ENCODE measurements at regions not wholly inside any gene's neighbourhood (a gene's known extent, or its start where the extent isn't known, plus 50 kb on each side); places are given as distances from the start of the nearest gene placed in this dataset.
"Not testable (repeated sequence)": the region's sequence is repeated elsewhere in the genome, so short reads cannot be mapped to it uniquely, and the experiment has no call there.

DNA sequence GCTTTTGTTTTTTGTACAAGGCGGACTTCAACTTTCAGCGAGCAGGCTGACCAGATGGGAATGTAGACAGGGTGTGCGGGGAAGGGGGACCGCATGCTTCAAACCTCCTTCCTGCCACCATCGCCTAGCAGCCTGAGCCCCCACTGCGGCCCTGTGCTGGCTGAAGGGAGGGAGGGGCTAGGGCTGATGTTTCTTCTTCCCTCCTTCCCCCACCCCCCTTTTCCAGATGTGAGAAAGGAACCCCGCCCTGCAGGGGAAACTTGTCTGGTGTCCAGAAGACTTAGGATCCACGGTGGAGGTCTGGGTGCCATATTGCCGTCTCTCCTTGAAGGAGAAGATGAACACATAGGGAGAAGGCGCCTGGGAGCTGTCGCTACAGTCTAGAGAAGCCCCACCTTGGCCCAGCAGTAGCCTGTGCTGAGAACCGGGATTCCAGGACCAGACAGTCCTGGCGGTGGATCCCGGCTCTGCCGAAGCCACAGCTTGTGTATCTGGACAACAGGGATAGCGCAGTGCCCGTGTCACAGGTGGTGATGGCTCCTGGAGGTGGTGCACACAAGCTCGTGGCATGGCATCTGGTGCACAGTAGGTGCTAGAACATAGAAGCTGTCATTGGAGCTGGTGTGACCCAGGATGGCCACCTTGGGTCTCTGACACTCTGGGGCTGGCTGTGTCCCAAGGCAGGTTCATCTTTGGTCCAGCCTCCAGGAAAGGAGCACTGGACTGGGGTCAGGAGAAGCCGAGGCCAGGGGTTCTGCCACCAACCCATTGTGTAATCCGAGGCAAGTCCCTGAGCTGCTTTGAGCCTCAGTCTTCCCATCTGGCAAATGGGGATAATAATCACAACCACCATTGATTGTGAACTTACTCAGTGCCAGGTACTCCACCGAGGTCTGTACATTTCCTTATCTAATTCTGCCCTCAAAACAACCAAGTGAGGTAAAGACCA, 205.6 kb downstream of the C9orf50 start:
- H3K9me3 ChIP-seq (ENCODE audit: control insufficient read depth in 2 of 2, low read length in 2 of 2) = no peaks in the 10 kb centered on the region
- H3K4me1 ChIP-seq (ENCODE audit: control insufficient read depth in 2 of 2, insufficient read depth in 2 of 2, low read length in 2 of 2) = peaks cover 16 to 26% of the 10 kb centered on the region in 2 donors
- H3K27me3 ChIP-seq (ENCODE audit: control insufficient read depth in 2 of 2, insufficient read depth in 2 of 2, low read length in 2 of 2) = no peaks in the 10 kb centered on the region
- no peaks in the 10 kb centered on the region for H3K36me3 ChIP-seq (ENCODE audit: control insufficient read depth in 2 of 2, insufficient read depth in 2 of 2, low read length in 2 of 2)
- peak overlapping the region; percentile 96 to 97 for H3K27ac ChIP-seq (ENCODE audit: low read depth in 2 of 2, low read length in 2 of 2)
- H3K9ac ChIP-seq (ENCODE audit: low read depth in 1 of 2, low read length in 2 of 2) = peak overlapping the region in 1 of 2 donors; percentile 100
- H3K4me3 ChIP-seq (ENCODE audit: low read length in 2 of 2) = no peak overlapping the region

DNA sequence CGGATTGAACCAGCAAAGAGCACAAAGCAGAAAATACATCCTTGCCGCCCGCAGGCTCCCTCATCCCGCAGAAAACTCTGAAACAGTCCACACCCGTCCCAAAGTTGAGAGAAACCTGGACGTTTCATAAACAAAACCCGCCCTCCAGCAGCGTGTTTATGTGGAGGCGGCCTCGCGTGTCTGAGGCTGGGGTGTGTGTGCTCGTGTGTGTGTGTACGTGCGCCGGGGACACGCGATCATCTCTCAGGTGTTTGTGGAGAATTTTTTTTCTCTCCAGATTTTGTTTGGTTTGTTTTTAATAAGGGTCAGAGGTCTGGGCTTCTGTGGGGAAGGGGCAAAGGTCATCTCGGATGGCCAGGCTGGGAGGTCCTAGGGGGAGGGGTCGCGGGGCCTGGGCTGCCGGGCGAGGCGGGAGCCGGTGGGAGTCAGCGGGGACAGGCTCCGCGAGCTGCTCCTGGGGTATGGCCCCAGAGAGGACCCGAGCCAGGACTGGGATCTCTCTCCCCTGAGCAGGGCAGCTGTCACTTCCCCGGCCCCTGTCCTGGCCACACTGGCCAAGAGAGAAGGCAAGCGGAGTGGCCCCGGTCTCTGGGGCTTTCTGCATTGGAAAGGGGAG, 206.4 kb downstream of the C9orf50 start:
- Histone ChIP-seq H3K4me1 (ENCODE audit: control insufficient read depth in 2 of 2, insufficient read depth in 2 of 2, low read length in 2 of 2) (peaks cover 16 to 26% of the 10 kb centered on the region in 2 donors), H3K9me3 (ENCODE audit: control insufficient read depth in 2 of 2, low read length in 2 of 2) (no peaks in the 10 kb centered on the region), H3K4me3 (ENCODE audit: low read length in 2 of 2) (peak overlapping the region; percentile 69 to 72), H3K27ac (ENCODE audit: low read depth in 2 of 2, low read length in 2 of 2) (peak overlapping the region; percentile 96 to 97), H3K27me3 (ENCODE audit: control insufficient read depth in 2 of 2, insufficient read depth in 2 of 2, low read length in 2 of 2) (no peaks in the 10 kb centered on the region), H3K9ac (ENCODE audit: low read depth in 1 of 2, low read length in 2 of 2) (peak overlapping the region; percentile 90 to 100), H3K36me3 (ENCODE audit: control insufficient read depth in 2 of 2, insufficient read depth in 2 of 2, low read length in 2 of 2) (no peaks in the 10 kb centered on the region)

- no peaks in the 10 kb centered on the region for H3K36me3 ChIP-seq (ENCODE audit: control insufficient read depth in 2 of 2, insufficient read depth in 2 of 2, low read length in 2 of 2)
- peak overlapping the region; percentile 90 to 100 for H3K9ac ChIP-seq (ENCODE audit: low read depth in 1 of 2, low read length in 2 of 2)
- peak overlapping the region; percentile 69 to 72 for H3K4me3 ChIP-seq (ENCODE audit: low read length in 2 of 2)
- peaks cover 21 to 31% of the 10 kb centered on the region in 2 donors for H3K4me1 ChIP-seq (ENCODE audit: control insufficient read depth in 2 of 2, insufficient read depth in 2 of 2, low read length in 2 of 2)
- H3K9me3 ChIP-seq (ENCODE audit: control insufficient read depth in 2 of 2, low read length in 2 of 2) = no peaks in the 10 kb centered on the region
- H3K27me3 ChIP-seq (ENCODE audit: control insufficient read depth in 2 of 2, insufficient read depth in 2 of 2, low read length in 2 of 2) = no peaks in the 10 kb centered on the region
- H3K27ac ChIP-seq (ENCODE audit: low read depth in 2 of 2, low read length in 2 of 2) = peak overlapping the region; percentile 96 to 97
These were observed 207.1 kb downstream of the C9orf50 start for GRCh38 chr9:129413537-129414376.

GRCh38 chr9:129412814-129413536, 207.9 kb downstream of the C9orf50 start:
- H3K27me3 ChIP-seq (ENCODE audit: control insufficient read depth in 2 of 2, insufficient read depth in 2 of 2, low read length in 2 of 2) = no peaks in the 10 kb centered on the region
- H3K4me3 ChIP-seq (ENCODE audit: low read length in 2 of 2) = peak overlapping the region; percentile 53 to 57
- H3K36me3 ChIP-seq (ENCODE audit: control insufficient read depth in 2 of 2, insufficient read depth in 2 of 2, low read length in 2 of 2) = no peaks in the 10 kb centered on the region
- H3K4me1 ChIP-seq (ENCODE audit: control insufficient read depth in 2 of 2, insufficient read depth in 2 of 2, low read length in 2 of 2) = peaks cover 27 to 33% of the 10 kb centered on the region in 2 donors
- H3K9me3 ChIP-seq (ENCODE audit: control insufficient read depth in 2 of 2, low read length in 2 of 2) = no peaks in the 10 kb centered on the region
- peak overlapping the region; percentile 95 to 97 for H3K27ac ChIP-seq (ENCODE audit: low read depth in 2 of 2, low read length in 2 of 2)
- H3K9ac ChIP-seq (ENCODE audit: low read depth in 1 of 2, low read length in 2 of 2) = peak overlapping the region; percentile 66 to 72

DNA sequence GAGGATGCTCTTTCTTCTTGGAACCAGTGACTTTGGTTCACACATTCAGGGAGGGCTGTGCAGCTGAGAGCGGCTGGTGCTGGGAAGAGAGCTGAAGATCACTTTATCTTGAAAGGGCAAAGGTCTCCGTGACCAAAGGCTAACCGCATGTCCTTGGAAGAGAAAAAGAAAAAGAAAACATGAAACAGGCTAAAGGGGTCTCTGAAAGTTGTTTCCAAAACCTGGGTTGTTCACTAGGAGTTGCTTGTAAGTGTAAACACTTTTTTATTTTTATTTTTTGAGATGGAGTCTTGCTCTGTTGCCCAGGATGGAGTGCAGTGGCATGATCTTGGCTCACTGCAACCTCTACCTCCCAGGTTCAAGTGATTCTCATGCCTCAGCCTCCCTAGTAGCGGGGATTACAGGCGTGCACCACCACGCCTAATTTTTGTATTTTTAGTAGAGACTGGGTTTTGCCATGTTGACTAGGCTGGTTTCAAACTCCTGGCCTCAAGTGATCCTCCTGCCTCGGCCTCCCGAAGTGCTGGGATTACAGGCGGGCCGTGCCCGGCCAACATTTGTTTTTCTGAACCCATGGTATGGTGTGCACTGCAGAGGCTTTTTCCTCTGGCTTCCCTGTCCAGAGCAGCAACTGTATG, 208.6 kb downstream of the C9orf50 start:
- Histone ChIP-seq H3K9ac (ENCODE audit: low read depth in 1 of 2, low read length in 2 of 2) (peak overlapping the region in 1 of 2 donors; percentile 66), H3K27ac (ENCODE audit: low read depth in 2 of 2, low read length in 2 of 2) (peak overlapping the region; percentile 95 to 97), H3K4me1 (ENCODE audit: control insufficient read depth in 2 of 2, insufficient read depth in 2 of 2, low read length in 2 of 2) (peaks cover 27 to 36% of the 10 kb centered on the region in 2 donors)
- H3K27me3 ChIP-seq (ENCODE audit: control insufficient read depth in 2 of 2, insufficient read depth in 2 of 2, low read length in 2 of 2); H3K36me3 ChIP-seq (ENCODE audit: control insufficient read depth in 2 of 2, insufficient read depth in 2 of 2, low read length in 2 of 2); H3K9me3 ChIP-seq (ENCODE audit: control insufficient read depth in 2 of 2, low read length in 2 of 2); H3K4me3 ChIP-seq (ENCODE audit: low read length in 2 of 2): not testable (repeated sequence)

DNA sequence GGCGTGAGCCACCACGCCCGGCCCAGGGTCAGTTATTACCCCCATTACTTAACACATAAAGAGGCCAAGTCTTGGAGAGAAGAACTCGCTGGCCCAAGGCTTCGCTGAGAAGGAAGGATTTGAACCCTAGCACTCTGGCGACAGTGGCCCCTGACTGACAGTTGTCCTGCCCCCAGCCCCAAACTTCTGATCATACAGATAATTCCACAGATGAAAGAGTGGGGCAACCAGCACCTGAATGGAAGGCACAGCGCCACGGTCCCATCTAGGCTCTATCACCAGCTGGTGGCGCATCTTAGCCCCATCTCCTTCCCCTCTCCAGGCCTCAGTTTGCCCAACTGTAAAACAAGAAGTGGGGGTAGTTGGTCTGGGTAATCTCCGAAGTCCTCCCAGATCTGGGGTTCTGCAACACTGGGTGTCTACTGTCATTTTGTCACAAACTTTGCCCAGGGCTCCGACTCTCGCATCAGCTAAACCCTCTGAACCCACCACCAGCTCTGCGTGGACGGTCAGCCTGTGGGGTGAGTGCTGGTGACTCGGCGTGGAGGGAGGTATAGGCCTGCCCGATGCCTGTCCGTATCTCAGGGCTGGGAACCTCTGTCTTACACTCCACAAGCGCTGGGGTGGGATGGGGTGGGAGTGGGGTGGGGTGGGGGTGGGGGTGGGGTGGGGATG, 209.3 kb downstream of the C9orf50 start:
- Histone ChIP-seq H3K4me1 (ENCODE audit: control insufficient read depth in 2 of 2, insufficient read depth in 2 of 2, low read length in 2 of 2) (peaks cover 27 to 36% of the 10 kb centered on the region in 2 donors), H3K9ac (ENCODE audit: low read depth in 1 of 2, low read length in 2 of 2) (no peak overlapping the region)

DNA sequence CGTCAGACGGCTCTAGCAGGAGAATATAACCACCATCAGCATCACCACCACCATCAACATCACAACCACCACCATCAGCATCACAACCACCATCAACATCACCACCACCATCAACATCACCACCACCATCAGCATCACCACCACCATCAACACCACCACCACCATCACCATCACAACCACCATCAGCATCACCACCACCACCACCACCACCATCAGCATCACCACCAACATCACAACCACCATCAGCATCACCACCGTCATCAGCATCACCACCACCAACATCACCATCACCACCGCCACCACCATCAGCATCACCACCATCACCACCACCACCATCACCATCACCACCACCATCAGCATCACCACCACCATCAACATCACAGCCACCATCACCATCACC, 210.7 kb downstream of the C9orf50 start:
- Histone ChIP-seq H3K4me1 (ENCODE audit: control insufficient read depth in 2 of 2, insufficient read depth in 2 of 2, low read length in 2 of 2) (peaks cover 27 to 45% of the 10 kb centered on the region in 2 donors), H3K27ac (ENCODE audit: low read depth in 2 of 2, low read length in 2 of 2) (no peak overlapping the region), H3K9me3 (ENCODE audit: control insufficient read depth in 2 of 2, low read length in 2 of 2) (no peaks in the 10 kb centered on the region), H3K4me3 (ENCODE audit: low read length in 2 of 2) (no peak overlapping the region), H3K27me3 (ENCODE audit: control insufficient read depth in 2 of 2, insufficient read depth in 2 of 2, low read length in 2 of 2) (no peaks in the 10 kb centered on the region), H3K36me3 (ENCODE audit: control insufficient read depth in 2 of 2, insufficient read depth in 2 of 2, low read length in 2 of 2) (no peaks in the 10 kb centered on the region), H3K9ac (ENCODE audit: low read depth in 1 of 2, low read length in 2 of 2) (no peak overlapping the region)

More for the DNA sequence above, 209.3 kb downstream of the C9orf50 start:
- Histone ChIP-seq H3K36me3 (ENCODE audit: control insufficient read depth in 2 of 2, insufficient read depth in 2 of 2, low read length in 2 of 2) (no peaks in the 10 kb centered on the region), H3K27me3 (ENCODE audit: control insufficient read depth in 2 of 2, insufficient read depth in 2 of 2, low read length in 2 of 2) (no peaks in the 10 kb centered on the region), H3K9me3 (ENCODE audit: control insufficient read depth in 2 of 2, low read length in 2 of 2) (no peaks in the 10 kb centered on the region), H3K4me3 (ENCODE audit: low read length in 2 of 2) (no peak overlapping the region), H3K27ac (ENCODE audit: low read depth in 2 of 2, low read length in 2 of 2) (peak overlapping the region in 1 of 2 donors; percentile 27)

DNA sequence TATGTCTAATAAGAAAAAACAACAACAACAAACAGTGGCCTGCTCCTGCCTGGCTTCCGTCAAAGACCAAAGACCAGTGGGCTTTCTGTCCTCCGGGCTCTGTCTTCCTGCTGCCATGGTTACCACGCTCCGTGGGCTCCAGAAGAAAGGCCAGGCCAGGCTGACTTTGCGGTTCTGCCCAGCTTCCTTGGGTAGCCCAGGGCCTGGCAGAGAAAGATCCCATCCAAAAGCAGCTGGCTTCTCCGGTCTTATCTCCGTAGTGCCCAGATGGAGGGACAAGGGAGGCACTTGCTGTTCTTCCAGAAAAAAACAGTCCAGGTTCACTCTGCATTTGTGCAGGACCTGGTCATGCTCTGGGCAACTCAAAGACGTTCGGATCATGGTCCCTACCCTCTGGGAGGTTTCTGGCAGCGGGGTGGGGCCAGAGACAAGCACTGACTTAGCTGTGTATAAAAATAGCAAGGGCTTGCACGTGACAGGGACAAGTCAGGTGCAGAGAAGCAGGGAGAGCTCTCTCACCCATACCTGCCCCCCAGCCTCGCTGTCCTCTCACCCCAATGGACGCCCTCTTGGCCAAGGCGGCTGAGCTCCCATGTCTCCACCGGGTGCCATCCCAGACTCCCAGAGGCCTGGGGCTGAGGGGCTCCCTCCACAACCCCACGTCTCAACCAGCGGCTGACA, 212.2 kb downstream of the C9orf50 start:
- Histone ChIP-seq H3K36me3 (ENCODE audit: control insufficient read depth in 2 of 2, insufficient read depth in 2 of 2, low read length in 2 of 2) (no peaks in the 10 kb centered on the region), H3K9ac (ENCODE audit: low read depth in 1 of 2, low read length in 2 of 2) (peak overlapping the region in 1 of 2 donors; percentile 49), H3K4me3 (ENCODE audit: low read length in 2 of 2) (no peak overlapping the region), H3K27ac (ENCODE audit: low read depth in 2 of 2, low read length in 2 of 2) (no peak overlapping the region), H3K4me1 (ENCODE audit: control insufficient read depth in 2 of 2, insufficient read depth in 2 of 2, low read length in 2 of 2) (peaks cover 18 to 33% of the 10 kb centered on the region in 2 donors), H3K27me3 (ENCODE audit: control insufficient read depth in 2 of 2, insufficient read depth in 2 of 2, low read length in 2 of 2) (no peaks in the 10 kb centered on the region), H3K9me3 (ENCODE audit: control insufficient read depth in 2 of 2, low read length in 2 of 2) (no peaks in the 10 kb centered on the region)
